ENCODE measurements at regions not wholly inside any gene's neighbourhood (a gene's known extent, or its start where the extent isn't known, plus 50 kb on each side); places are given as distances from the start of the nearest gene placed in this dataset.

DNA sequence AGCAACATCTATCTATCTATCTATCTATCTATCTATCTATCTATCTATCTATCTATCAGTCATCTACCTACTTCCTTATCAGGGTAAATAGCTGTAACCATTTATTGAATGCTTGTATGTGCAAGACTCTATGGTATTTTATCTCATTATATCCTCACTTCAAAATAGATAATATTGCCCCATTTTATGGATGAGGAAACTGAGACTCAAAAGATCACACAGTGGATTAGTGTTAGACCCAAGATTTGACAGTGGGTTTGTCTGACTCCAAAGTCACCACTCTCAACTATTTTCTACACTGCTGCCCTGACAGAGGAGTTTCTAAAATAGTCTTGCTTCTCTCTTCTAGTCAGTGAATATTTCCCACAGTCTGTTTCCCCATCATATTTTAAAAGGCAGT lies 94.3 kb upstream of the NR3C1 start:
- no peak for DNase-seq (ENCODE audit: low read depth)

DNA sequence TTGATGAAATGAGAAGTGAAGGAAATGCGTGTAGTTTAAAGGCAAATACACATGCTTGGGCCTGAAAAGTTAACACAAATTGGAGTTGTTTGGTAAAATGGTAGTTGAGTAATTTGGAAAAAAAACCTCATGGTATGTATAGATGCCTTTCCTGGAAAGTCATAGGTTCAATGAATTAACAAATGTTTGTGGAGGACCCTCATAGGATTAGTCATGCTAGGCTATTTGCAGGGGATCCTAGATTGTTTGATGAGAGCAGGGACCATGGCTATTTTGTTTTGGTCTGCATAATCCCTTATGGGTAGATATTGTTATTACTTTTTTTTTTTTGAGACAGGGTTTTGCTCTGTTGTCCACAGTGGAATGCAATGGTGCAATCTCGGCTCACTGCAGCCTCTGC lies 93.5 kb upstream of the NR3C1 start:
- no peak for DNase-seq (ENCODE audit: low read depth)

DNA sequence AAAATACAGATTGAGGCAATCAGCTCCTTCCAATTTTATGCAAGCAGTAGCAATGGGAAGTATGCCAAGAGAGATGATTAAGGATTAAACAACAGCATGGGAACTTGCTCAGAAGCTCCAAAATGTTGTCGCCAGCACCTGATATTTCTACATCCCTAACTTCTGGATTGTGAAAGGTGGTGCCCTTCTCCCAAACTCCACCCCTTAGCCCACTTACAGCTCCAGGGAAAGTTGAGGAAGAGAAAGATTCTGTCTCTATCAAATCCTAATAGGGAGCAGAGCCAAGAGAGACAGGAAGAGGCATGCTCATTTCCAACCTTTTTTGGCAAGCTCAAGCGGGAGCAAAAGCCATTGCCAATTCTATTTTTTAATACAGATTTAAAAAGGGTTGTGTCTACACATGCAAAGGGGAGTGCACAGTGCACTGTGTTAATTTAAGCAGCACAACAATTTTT lies 92.4 kb upstream of the NR3C1 start:
- DNase-seq (ENCODE audit: low read depth), result no peak

DNA sequence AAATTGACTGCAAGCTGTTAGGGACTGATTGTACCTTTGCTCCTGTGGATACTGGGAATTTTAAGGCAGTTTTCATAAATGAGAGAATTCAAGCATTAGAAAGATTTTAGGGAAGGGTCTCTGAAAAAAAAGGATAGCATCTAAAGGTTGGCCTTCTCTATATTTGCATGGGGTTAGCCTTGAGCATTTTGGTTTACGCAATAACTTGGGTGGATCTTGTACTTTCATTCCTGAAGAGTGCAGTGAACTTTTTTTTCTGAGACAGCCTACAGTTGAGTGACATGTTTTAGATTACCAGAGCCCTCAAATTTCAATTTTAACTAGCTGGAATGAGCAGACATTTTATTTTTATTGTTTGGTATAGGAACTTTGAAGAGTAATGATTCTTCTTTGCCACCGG lies 91.6 kb upstream of the NR3C1 start:
- no peak for DNase-seq (ENCODE audit: low read depth)

DNA sequence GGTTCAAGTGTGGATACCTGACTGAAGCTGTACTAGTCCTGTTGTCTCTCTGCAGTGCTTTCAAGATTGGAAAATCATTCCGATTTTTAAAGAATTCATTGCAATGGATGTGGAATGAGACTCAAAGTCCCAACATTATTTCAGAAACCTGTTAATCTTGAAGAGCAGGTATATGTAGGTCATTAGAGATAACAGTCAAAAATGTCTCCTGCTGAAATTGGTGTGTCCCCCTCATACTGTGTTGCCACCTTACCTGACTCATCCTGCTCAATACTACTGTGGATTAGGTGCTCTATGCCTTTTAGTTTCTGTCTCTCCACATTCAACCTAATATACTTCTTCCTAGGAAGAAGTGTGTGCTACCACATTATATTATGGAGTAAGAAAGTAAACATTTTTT lies 91.1 kb upstream of the NR3C1 start:
- no peak for DNase-seq (ENCODE audit: low read depth)

DNA sequence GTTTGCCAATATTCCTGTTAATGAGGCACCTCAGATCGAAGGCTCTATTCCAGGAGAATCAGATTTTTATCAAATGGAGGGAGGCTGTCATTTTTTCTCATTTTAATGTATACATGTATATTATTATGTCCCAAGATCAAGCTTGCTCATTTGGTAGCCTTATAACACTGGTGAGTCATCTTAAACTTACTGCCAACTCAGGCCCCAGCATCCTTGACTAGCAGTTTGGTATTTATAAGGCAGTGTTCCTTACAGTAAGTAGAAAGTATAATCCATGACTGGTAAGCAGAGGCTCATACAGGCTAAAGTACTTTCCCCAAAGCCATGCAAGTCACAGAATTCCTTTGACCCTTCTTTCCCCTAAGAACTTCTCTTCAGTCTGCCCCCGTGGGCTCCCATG lies 90.7 kb upstream of the NR3C1 start:
- DNase-seq (ENCODE audit: low read depth), result no peak

DNA sequence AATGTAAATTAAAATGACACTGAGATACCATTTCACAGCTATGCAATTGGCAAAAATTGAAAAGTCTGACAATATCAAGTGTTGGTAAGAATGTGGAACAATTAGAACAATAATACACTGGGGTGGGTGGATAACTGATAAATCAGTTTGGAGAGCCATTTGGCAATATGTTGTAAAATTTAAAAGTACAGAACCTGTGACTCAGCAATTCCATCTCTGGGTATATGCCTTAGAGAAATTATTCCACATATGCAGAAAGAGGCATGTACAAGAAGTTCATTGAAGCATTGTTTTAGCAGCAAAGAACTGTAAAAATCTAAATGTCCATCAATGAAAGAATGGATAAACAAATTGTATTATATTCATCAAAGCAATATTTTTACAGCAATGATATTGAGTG lies 89.3 kb upstream of the NR3C1 start:
- DNase-seq (ENCODE audit: low read depth), result no peak

DNA sequence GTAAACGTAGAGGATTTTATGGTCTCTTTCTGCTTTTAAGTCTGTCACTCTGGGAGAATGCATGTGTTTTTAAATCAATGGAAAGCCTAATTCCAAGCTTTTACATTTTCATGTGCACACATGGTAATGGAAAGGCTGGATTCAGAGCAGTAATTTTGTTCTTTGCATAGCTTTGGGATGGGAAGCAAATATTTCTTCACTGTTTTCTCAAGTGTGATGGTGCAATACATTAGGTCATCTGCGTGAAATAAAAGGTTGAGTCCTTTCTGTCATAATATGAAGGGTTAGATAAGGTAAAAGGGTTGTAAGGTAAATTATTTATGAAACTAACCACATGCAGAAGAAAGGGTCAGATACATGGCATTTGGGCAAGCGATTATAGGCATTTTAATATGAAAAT lies 88.2 kb upstream of the NR3C1 start:
- DNase-seq (ENCODE audit: low read depth), result no peak

DNA sequence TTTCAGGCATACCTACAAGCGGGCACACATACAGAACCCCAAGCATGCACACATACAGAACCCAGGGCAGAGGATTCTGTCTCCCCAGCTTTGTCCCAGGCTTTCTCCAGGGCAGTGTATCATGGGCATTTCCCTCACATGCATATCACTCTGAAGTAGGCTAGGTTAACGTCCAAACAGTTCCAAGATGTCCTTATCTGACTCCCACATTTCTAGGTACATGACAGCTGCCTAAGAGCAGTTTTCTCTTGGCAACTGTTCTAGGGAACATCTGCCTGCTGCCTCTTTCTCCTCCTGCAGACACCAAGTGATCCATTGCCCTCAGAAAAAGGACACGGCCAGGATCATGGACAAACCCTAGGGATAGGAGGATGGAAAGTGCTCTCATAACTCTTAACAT lies 84.9 kb upstream of the NR3C1 start:
- DNase-seq (ENCODE audit: low read depth), result no peak

DNA sequence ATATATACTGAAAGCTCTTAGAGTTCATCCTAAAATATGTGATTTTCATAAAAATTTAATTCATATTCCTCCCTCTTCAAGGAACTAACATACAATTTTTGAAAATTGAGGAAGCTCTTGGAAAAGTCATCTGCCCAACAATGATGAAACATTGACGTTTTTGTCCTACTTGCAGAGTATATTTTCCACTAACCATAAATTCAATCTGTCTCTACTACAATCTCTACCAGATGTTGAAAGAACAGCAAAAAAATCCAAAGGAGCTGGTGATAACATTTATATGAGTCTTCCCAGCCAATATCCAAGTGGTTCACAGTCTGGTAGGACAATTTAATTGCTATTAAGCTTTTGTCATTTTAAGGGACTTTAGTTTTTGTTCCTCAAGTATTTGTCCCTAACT lies 81.1 kb upstream of the NR3C1 start:
- DNase-seq (ENCODE audit: low read depth), result no peak

DNA sequence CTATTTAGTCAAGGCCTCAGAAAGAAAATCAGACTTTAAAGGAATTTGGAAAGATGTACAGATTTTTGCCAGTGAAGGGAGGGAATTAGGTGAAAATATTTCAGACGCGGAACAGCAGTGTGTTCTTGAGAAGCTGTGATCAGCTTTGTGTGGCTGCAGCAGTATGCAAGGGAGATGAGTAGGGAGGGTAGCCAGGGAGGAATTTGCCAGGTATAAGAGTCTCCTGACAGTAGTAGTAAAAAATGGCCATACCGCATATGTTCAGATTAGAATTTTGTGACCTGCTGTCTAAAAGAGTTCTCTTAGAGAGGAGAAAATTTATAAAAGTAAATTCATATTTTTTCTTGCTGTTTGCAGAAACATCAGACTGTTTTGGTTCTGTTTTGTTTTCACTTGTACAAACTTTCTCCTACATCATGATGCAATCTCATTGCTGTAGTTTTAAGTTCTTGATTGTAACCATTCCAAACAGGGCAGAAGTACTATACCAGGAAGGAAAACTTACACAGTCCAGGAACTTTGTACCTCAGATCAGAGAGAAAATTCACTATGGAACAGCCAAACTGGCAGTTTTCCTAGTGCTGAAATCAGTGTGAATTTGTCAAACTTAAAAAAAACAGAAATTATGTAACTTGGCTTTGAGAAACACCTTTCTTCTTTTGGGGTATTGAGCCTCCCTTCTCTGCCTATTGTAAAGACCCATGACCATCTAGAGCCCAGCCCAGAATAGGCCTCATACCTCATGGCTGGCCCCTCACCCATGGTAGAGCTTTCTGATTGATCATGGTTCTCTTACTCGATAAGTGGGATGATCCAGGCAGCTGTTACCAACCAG lies 78.4 kb upstream of the NR3C1 start:
- DNase-seq (ENCODE audit: low read depth), result no peak

DNA sequence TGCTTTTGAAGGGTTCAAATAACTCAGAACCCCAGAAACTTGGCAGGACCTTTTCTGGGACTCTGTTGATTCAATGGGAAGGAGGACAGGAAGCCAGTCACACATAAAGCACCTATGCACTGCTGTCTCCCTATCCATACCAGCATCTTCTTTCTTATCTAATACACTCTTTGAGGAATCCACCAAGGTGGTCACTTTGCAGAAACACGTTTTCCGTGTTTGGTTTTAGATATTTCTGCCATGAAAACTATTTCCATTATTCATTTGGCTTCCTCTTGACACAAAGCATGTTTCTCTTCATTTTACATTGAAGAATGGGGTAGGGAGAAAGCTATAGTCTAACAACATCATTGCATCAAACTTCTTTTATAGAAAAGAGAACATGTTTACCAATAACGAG lies 76.5 kb upstream of the NR3C1 start:
- no peak for DNase-seq (ENCODE audit: low read depth)

DNA sequence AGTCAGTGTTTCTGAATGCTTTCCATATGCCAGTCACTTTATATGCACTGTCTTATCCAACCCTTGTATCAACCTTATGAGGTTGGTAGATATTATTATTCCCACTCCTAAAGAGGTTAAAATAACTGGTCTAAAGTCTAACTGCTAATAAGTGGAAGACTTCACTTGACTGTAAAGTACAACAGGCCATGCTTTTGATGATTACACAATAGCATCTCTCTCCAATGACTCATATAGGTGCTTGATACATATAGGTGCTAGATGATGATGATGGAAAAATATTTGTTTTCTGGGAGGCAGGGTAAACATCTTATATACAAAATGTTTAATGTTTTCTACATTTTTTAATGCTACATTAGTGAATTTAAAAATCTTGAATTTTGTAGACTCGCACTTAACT lies 75.9 kb upstream of the NR3C1 start:
- no peak for DNase-seq (ENCODE audit: low read depth)

DNA sequence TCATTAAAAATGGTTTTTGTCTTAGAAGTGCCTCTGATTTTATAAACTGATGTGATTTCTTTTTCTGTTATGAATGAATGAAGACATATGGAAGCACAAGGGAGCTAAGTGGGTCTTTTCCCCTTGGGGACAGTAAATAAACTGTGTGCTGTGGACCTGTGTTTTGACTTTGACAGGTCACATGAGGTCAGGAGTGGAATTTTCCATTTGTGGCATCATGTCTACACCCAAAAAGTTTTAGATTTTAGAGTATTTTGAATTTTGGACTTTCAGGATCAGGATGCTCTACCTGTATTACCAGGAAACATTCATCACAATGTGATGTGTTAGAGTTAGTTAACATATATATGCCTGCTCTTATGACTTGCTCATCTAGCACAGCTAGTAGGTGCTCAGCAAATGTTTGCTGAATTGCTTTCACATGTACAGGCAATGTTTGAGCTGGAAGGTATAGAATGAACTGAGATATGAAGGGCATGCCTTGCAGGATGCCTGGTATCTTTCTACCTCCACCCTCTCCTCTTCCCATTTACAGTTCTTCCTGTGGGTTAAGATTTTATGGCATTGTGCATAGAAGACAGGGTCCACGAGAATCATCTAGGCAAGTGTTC lies 73.2 kb upstream of the NR3C1 start:
- no peak for DNase-seq (ENCODE audit: low read depth)

DNA sequence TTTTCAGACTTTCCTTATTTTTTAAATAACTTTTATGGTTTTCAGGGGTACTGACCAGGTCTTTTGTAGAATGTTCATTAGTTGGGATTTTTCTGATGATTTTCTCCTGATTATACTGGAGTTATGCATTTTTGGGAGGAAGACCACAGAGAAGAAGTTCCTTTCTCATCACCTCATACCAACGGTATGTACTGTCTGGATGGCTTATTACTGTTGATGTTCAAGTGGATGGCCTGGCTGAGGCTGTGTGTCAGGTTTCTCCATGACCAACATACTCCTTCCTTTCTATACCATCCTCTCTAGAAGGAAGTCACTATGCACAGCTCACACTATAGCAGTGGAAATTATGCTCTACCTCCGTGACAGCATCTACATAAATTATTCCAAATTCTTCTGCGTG lies 71.1 kb upstream of the NR3C1 start:
- no peak for DNase-seq (ENCODE audit: low read depth)

DNA sequence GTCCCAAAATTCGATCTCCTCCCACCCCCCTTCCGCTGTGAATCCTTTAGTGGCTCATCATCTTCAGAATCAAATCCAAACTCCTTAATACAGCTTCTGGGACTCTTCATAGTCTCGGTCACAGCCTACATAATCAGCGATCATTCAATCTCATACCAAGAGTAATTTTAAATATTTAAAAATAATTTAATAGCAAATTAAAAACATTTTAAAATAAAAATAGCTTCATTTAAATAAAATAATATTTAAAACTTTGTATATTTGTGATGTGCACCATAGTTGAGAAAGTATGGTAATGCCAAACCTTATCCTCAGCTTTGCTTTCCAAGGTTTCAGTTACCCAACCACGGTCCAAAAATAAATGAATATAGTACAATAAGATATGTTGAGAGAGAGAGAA lies 70.0 kb upstream of the NR3C1 start:
- no peak for DNase-seq (ENCODE audit: low read depth)

DNA sequence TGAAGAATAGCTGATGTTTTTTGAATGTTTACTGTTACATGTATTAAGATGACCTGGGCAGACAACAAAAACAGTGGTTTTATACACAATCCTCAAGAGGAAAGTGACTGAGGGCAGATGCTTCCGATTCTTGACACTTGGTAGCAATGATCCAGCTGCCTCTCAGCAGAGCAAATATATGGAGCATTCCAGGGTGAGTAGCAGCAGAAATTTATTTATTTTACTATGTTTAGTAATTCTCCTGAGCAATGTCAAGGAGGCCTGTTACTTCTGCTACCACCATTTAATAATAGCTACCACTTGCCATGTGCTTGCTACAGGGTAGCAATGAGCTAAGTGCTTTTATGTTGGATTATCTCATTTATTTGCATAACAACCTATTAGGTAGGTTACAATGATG lies 69.1 kb upstream of the NR3C1 start:
- no peak for DNase-seq (ENCODE audit: low read depth)

DNA sequence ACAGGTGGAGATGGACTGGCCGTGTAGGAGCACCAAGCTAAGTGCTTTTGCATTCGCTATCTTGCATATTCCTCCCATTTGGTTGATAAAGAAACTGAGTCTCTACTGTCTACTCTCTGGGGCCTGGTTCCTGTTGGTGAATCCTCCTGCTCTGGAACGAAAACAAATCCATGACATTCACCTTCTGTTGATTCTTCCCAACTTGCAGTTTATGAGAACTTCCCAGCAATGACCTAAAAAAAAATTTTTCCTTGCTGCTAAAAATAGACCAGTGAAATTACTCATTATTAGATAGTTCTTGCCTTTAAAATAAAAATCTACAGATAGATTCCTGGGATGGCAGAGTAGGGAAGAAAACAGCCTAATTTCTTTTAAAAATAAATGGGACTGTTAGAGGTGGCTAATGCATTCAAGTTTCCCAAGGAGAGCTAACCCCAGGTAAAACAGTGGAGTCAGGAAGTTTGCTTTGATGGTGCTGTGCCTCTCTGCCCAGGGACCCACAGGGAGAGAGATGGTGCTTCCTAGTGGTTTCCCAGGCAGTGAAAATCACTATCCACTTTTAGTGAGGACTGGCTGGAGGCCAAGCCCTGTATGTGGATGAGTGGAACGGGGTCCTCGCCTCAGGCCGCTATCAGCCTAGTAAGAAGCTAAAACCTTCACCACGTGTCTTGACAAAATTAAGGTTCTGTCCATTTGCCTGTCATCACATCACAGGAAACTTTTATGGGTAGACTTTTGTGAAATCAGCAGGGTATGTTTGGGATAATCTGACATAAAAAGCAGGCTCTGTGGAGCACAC lies 68.4 kb upstream of the NR3C1 start:
- no peak for DNase-seq (ENCODE audit: low read depth)

DNA sequence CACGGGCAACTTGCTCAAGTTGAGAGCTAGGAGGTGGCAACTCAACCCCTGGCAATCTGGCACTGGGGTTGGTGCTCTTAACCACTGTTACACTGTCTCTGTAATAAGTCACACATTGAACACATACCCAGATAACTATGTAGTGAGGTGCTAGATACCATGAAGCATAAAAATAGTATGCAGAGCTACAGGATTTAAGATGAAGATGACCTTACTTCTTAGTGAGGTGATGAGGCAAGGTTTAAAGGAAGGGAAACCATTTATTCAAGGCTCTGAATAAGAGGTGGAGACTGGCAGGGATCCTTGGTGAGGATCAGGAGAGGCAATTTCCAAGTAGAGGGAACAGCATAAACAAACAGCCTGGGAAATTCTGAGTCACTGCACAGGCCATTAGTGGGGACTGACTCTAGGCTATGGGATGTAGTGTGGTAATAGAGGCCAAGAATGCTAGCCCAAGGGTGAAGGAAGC lies 67.6 kb upstream of the NR3C1 start:
- no peak for DNase-seq (ENCODE audit: low read depth)

DNA sequence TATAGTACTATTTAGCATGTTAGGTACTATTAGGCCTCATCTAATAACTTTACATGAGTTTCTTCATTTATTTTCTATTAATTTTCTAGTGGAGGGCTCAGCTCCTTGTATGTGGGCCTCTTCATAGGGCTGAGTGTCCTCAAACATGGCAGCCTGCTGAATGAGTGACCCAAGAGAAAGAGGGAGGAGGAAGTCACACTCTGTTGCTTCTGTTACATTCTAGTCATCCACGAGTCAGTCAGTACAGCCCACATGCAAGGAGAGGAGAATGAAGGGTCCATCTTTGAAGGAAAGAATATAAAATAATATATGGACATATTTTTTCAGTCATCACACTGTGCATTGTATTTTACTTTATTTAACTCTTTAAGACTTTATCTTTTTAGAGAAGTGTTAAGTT lies 66.6 kb upstream of the NR3C1 start:
- no peak for DNase-seq (ENCODE audit: low read depth)

DNA sequence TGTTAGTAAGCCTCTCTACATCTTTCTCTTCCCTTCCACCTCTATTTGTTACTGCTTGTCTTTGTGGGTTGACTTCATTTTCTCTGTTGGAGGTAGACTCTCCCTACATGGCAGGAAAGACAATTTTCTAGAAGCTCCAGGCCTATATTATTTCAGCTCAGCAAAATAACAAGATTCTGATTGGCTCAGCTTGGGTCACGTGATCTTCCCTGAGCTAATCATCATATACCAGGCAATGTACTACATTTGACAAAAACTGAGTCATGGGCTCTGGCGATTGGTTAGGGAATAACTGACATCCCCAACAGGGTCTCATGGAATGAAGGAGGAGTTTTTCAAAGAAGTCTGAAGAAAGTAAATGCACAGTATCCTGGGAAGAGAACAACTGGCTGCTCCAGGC lies 65.6 kb upstream of the NR3C1 start:
- no peak for DNase-seq (ENCODE audit: low read depth)

DNA sequence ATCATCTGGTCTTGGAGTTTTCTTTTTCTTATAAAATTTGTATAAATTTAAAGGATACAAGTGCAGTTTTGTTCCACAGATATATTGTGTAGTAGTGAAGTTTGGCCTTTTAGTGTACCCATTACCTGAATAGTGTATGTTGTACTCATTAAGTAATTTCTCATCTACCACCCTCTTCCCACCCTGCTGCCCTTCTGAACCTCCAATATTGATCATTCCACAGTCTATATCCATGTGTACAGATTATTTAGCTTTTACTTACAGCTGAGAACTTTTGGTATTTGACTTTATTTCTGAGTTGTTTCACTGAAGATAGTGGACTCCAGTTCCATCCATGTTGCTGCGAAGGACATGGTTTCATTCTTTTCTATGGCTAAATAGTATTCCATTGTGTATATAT lies 63.1 kb upstream of the NR3C1 start:
- DNase-seq (ENCODE audit: low read depth), result no peak

Measured in activated T-cell treated with anti-CD3 and anti-CD28 coated beads for 48 hours (primary cell).